B cell (primary cell): ENCODE measurements at regions not wholly inside any gene's neighbourhood (a gene's known extent, or its start where the extent isn't known, plus 50 kb on each side); places are given as distances from the start of the nearest gene placed in this dataset.
"Not testable (repeated sequence)": the region's sequence is repeated elsewhere in the genome, so short reads cannot be mapped to it uniquely, and the experiment has no call there.

Source experiments
- ATAC-seq: fragments of 200-7000 bp; cut with Tn5 transposase; one replicate; pipeline ENCODE4 v1.10.0; 2021; ENCODE audit warnings: low read depth, mild to moderate bottlenecking, moderate number of reproducible peaks, moderate library complexity
- CTCF ChIA-PET: fragments of 350-600 bp; sonication (Branson Sonifier 250); formaldehyde crosslinking; loops from one replicate; lab custom pipeline; 2021; ENCODE audit warnings: antibody characterized with exemption, inconsistent platforms; lab: Charles Lee
- POLR2A ChIA-PET: fragments of 350-600 bp; sonication (Branson Sonifier 250); formaldehyde crosslinking; loops from one replicate; lab custom pipeline; 2021; ENCODE audit warnings: antibody characterized with exemption; lab: Charles Lee
- DNase-seq: peaks from one replicate; pipeline ENCODE4 v3.0.0; 2013
- H2AFZ ChIP-seq: 2 replicates; pipeline ENCODE4 v1.6.1; 2012; ENCODE audit warnings: mild to moderate bottlenecking, low read depth, low read length; ENCODE audit not compliant: insufficient read depth, poor library complexity, severe bottlenecking
- H3K27ac ChIP-seq, 2 donors: 1 replicate in 1 of 2; 2 replicates in 1 of 2; pipeline ENCODE4 v1.5.1; 2012 to 2013; ENCODE audit warnings: low read length in 2 of 2, mild to moderate bottlenecking in 2 of 2, moderate library complexity in 1 of 2
- H3K27me3 ChIP-seq, 4 experiments: fragments of 200-600 bp in 1 of 4; sonication (generic) in 1 of 4; replicated peaks in 1 of 4; 1 replicate in 2 of 4; 2 replicates in 2 of 4; pipeline versions ENCODE4 v1.6.1 to v1.7.0; 2013 to 2016; ENCODE audit warnings: low read length in 3 of 4, mild to moderate bottlenecking in 2 of 4, mixed read lengths in 1 of 4, moderate library complexity in 1 of 4; ENCODE audit not compliant: insufficient read depth in 4 of 4, control insufficient read depth in 3 of 4; ENCODE audit errors: control extremely low read depth in 1 of 4
- H3K36me3 ChIP-seq, 2 experiments: replicated peaks in 1 of 2; 1 replicate in 1 of 2; 2 replicates in 1 of 2; pipeline versions ENCODE4 v1.6.1 to v1.7.1; 2013; ENCODE audit warnings: low read length in 1 of 2; ENCODE audit not compliant: insufficient read depth in 2 of 2, control insufficient read depth in 1 of 2; ENCODE audit errors: control extremely low read depth in 1 of 2, extremely low read depth in 1 of 2
- H3K4me1 ChIP-seq, 2 donors: fragments of 200-600 bp in 1 of 2; sonication (generic) in 1 of 2; 1 replicate in 1 of 2; 2 replicates in 1 of 2; pipeline versions ENCODE4 v1.5.1 to v1.6.1; 2013 to 2017; ENCODE audit warnings: low read length in 2 of 2; ENCODE audit not compliant: control insufficient read depth in 2 of 2, insufficient read depth in 2 of 2
- H3K4me2 ChIP-seq: replicated peaks from 2 replicates; pipeline ENCODE3; 2012; ENCODE audit warnings: mild to moderate bottlenecking, low read depth, low read length; ENCODE audit not compliant: poor library complexity, severe bottlenecking
- H3K4me3 ChIP-seq, 5 experiments: fragments of 200-600 bp in 1 of 5; sonication (generic) in 1 of 5; 1 replicate in 3 of 5; 2 replicates in 2 of 5; pipeline versions ENCODE4 v1.5.1 to v1.7.0; 2011 to 2016; ENCODE audit warnings: low read length in 4 of 5, mild to moderate bottlenecking in 4 of 5, low read depth in 2 of 5, control low read depth in 1 of 5, moderate library complexity in 1 of 5; ENCODE audit not compliant: insufficient read depth in 1 of 5; ENCODE audit errors: control extremely low read depth in 1 of 5, extremely low read depth in 1 of 5
- H3K79me2 ChIP-seq: fragments of 200-600 bp; sonication (generic); one replicate; pipeline ENCODE4 v1.6.0; 2016; ENCODE audit warnings: low read length; ENCODE audit not compliant: control insufficient read depth, insufficient read depth
- H3K9ac ChIP-seq: fragments of 200-600 bp; sonication (generic); 2 replicates; pipeline ENCODE4 v1.6.1; 2017; ENCODE audit warnings: mild to moderate bottlenecking, low read length, moderate library complexity
- H3K9me3 ChIP-seq, 3 donors: one replicate each; pipeline versions ENCODE4 v1.6.1 to v1.7.1; 2013; ENCODE audit warnings: low read length in 2 of 3; ENCODE audit not compliant: control insufficient read depth in 2 of 3, insufficient read depth in 1 of 3; ENCODE audit errors: control extremely low read depth in 1 of 3
- H4K20me1 ChIP-seq: 2 replicates; pipeline ENCODE4 v1.6.0; 2012; ENCODE audit warnings: mild to moderate bottlenecking, low read length; ENCODE audit not compliant: insufficient read depth, control insufficient read depth, poor library complexity, severe bottlenecking
- H3K27ac Mint-ChIP-seq: one replicate; pipeline ENCODE4 v1.8.0; 2021; ENCODE audit warnings: mixed read lengths
- H3K27me3 Mint-ChIP-seq: one replicate; pipeline ENCODE4 v1.8.0; 2021; ENCODE audit warnings: mixed read lengths
- H3K4me1 Mint-ChIP-seq: one replicate; pipeline ENCODE4 v1.8.0; 2021; ENCODE audit warnings: mixed read lengths
- H3K4me3 Mint-ChIP-seq: one replicate; pipeline ENCODE4 v1.8.0; 2021; ENCODE audit warnings: mixed read lengths
- H3K9me3 Mint-ChIP-seq: one replicate; pipeline ENCODE4 v1.8.0; 2022; ENCODE audit warnings: mixed read lengths; ENCODE audit not compliant: insufficient read depth
- EZH2 ChIP-seq: IDR thresholded peaks from 2 replicates; pipeline ENCODE4 v1.6.1; 2012; ENCODE audit warnings: borderline replicate concordance, low read depth, mild to moderate bottlenecking, moderate library complexity, low read length; ENCODE audit not compliant: insufficient read depth, poor library complexity, severe bottlenecking
- WGBS: methylation state at CpG from one replicate; pipeline ENCODE4 v1.1.5; 2013; ENCODE audit warnings: missing lambda C conversion rate; ENCODE audit not compliant: insufficient coverage; 5-methylcytosine and 5-hydroxymethylcytosine counted together
- intact Hi-C: fragments of 100-400 bp; cut with micrococcal nuclease; formaldehyde crosslinking; loops from one replicate; pipeline ENCODE4 v1.10.0; 2022
- TF ChIP-seq, protein P1 (sequence below): fragments of 200-600 bp; IDR thresholded peaks from one replicate; pipeline ENCODE4 v1.8.0; 2022; ENCODE audit warnings: antibody characterized with exemption, mild to moderate bottlenecking

DNA sequence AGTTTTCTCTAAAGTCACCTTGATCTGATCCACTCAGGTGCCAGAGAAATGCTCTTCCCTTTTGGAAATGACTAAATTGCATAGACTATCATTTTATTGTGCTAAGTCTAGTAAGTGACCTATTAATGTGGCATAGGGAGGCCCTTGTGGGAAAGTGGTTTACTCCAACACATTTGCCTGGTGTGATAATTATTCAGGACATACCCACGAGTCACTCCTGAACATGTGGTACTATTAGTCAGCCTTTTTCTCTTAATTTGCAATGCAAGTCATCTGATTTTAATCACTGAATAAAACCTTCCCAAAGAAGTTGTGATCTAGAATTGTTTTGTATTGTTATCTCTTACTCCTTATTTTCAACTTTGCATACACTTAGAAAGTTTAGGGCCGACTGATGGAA lies 148.7 kb downstream of the OR4C45 start:
- H3K4me2 ChIP-seq: no peak overlapping the region
- Mint-ChIP-seq H3K4me3 (no peak overlapping the region), H3K4me1 (no peaks in the 10 kb centered on the region), H3K9me3 (peaks cover 5% of the 10 kb centered on the region), H3K27me3 (no peaks in the 10 kb centered on the region), H3K27ac (no peak overlapping the region)
- H2AFZ ChIP-seq: no peak overlapping the region
- H3K4me3 ChIP-seq: no peak overlapping the region
- DNase-seq (no peak), ATAC-seq (no peak)
- intact Hi-C loops: no loop called here
- H3K36me3 ChIP-seq: no peaks in the 10 kb centered on the region
- no CpG with 5 or more reads among the region's 2 CpGs for WGBS
- no peak overlapping the region for H3K27ac ChIP-seq
- CTCF ChIA-PET: no interaction called here
- no peak for TF ChIP-seq EZH2
- TF ChIP-seq, protein P1, sequence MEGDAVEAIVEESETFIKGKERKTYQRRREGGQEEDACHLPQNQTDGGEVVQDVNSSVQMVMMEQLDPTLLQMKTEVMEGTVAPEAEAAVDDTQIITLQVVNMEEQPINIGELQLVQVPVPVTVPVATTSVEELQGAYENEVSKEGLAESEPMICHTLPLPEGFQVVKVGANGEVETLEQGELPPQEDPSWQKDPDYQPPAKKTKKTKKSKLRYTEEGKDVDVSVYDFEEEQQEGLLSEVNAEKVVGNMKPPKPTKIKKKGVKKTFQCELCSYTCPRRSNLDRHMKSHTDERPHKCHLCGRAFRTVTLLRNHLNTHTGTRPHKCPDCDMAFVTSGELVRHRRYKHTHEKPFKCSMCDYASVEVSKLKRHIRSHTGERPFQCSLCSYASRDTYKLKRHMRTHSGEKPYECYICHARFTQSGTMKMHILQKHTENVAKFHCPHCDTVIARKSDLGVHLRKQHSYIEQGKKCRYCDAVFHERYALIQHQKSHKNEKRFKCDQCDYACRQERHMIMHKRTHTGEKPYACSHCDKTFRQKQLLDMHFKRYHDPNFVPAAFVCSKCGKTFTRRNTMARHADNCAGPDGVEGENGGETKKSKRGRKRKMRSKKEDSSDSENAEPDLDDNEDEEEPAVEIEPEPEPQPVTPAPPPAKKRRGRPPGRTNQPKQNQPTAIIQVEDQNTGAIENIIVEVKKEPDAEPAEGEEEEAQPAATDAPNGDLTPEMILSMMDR: no peak
- H3K9ac ChIP-seq: no peak overlapping the region
- H3K79me2 ChIP-seq: no peaks in the 10 kb centered on the region
- POLR2A ChIA-PET: no interaction called here
- H3K27me3 ChIP-seq: no peaks in the 10 kb centered on the region
- H3K4me1 ChIP-seq: no peaks in the 10 kb centered on the region
- peaks cover 0 to 10% (median 0%) of the 10 kb centered on the region in 3 donors for H3K9me3 ChIP-seq
- no peaks in the 10 kb centered on the region for H4K20me1 ChIP-seq

DNA sequence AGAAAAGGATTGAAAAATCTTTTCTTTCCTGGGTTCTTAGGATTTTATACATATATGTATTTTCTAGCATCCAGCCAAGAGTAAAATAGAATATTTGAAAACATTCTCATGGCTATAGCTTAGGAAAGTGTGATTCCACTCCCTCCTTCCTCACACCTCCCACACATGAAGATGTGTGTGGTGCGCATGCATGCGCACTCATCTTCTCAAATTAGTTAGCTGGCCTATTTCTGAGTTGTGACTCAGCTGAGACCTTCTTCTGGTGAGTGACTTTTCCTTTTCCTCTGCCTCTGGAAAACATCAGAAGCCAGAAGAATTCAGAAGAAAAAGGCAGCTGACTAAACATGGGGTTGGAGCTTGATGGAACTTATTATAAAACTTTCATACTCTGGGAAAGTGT lies 149.8 kb downstream of the OR4C45 start:
- no peak for DNase-seq
- Mint-ChIP-seq H3K4me3 (no peak overlapping the region), H3K27me3 (no peaks in the 10 kb centered on the region), H3K4me1 (no peaks in the 10 kb centered on the region), H3K27ac (no peak overlapping the region), H3K9me3 (peaks cover 5% of the 10 kb centered on the region)
- no peak for TF ChIP-seq EZH2
- TF ChIP-seq, protein P1: no peak
- no peak overlapping the region for H3K27ac ChIP-seq
- H3K4me1 ChIP-seq: no peaks in the 10 kb centered on the region
- intact Hi-C loops: no loop called here
- no peaks in the 10 kb centered on the region for H3K27me3 ChIP-seq
- no peak overlapping the region for H3K9ac ChIP-seq
- no peak overlapping the region for H3K4me2 ChIP-seq
- no peak overlapping the region for H2AFZ ChIP-seq
- CTCF ChIA-PET: no interaction called here
- H3K9me3 ChIP-seq: peaks cover 0 to 10% (median 0%) of the 10 kb centered on the region in 3 donors
- no peak for ATAC-seq
- no peaks in the 10 kb centered on the region for H3K36me3 ChIP-seq
- POLR2A ChIA-PET: no interaction called here
- H3K79me2 ChIP-seq: no peaks in the 10 kb centered on the region
- no peak overlapping the region for H3K4me3 ChIP-seq
- H4K20me1 ChIP-seq: no peaks in the 10 kb centered on the region
- WGBS: 100% methylated on average over 2 of the region's 2 CpGs

DNA sequence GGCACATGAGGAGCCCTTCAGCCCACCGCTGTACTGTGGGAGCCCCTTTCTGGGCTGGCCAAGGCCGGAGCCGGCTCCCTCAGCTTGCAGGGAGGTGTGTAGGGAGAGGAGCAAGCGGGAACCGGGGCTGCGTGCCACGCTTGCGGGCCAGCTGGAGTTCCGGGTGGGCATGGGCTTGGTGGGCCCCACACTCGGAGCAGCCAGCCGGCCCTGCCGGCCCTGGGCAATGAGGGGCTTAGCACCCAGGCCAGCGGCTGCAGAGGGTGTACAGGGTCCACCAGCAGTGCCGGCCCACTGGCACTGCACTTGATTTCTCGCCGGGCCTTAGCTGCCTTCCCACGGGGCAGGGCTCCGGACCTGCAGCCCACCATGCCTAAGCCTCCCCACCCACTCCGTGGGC lies 150.5 kb downstream of the OR4C45 start:
- H3K4me2 ChIP-seq, CTCF ChIA-PET, H3K79me2 ChIP-seq, H3K4me3 ChIP-seq, H3K4me1 Mint-ChIP-seq, H3K4me1 ChIP-seq, DNase-seq, H3K27me3 ChIP-seq, H2AFZ ChIP-seq, POLR2A ChIA-PET, H3K27me3 Mint-ChIP-seq, H3K9ac ChIP-seq, H4K20me1 ChIP-seq, H3K4me3 Mint-ChIP-seq, intact Hi-C loops, H3K36me3 ChIP-seq, H3K27ac Mint-ChIP-seq, H3K9me3 Mint-ChIP-seq, H3K27ac ChIP-seq, ATAC-seq: not testable (repeated sequence)
- peaks cover 0 to 10% (median 0%) of the 10 kb centered on the region in 3 donors for H3K9me3 ChIP-seq
- 88% methylated on average over 15 of the region's 19 CpGs for WGBS
